ENCODE measurements at regions not wholly inside any gene's neighbourhood (a gene's known extent, or its start where the extent isn't known, plus 50 kb on each side); places are given as distances from the start of the nearest gene placed in this dataset.

DNA sequence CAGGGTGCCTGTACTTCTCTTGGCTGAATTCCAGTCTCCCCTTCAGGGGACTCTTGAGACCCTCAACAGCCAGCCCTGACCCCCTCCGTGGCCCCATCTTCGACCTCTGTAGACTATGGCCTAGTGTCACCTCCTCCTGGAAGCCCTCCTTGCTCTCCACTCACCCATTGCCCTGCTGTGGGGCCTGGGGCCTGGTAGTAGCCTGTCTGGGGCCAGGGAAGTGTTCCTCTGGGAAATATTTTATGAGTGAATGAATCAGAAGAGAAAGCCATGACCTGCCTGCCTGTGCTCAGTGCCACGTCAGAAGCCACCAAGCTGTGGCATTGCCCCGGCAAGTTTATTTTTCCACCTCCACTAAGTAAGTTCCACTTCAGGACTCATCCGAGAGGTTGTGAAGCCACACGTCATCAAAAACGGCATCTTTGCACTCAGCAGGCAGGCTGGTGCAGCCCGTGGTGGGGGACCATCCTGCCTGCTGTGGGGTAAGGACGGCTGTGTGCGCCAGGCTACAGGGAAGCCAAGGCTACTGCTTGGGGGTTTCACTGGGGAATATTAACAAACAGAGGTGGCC lies 59.6 kb upstream of the PPARA start:
- TF ChIP-seq, protein P1, sequence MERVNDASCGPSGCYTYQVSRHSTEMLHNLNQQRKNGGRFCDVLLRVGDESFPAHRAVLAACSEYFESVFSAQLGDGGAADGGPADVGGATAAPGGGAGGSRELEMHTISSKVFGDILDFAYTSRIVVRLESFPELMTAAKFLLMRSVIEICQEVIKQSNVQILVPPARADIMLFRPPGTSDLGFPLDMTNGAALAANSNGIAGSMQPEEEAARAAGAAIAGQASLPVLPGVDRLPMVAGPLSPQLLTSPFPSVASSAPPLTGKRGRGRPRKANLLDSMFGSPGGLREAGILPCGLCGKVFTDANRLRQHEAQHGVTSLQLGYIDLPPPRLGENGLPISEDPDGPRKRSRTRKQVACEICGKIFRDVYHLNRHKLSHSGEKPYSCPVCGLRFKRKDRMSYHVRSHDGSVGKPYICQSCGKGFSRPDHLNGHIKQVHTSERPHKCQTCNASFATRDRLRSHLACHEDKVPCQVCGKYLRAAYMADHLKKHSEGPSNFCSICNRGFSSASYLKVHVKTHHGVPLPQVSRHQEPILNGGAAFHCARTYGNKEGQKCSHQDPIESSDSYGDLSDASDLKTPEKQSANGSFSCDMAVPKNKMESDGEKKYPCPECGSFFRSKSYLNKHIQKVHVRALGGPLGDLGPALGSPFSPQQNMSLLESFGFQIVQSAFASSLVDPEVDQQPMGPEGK (CRISPR knock-in tag; IDR thresholded peaks at IDR 0.05; ENCODE audit: borderline replicate concordance): no peak
- no peak for TF ChIP-seq ARNTL (CRISPR knock-in tag; IDR thresholded peaks at IDR 0.05; ENCODE audit: borderline replicate concordance, low read depth)
- no peak for TF ChIP-seq CREB5 (CRISPR knock-in tag; IDR thresholded peaks at IDR 0.05; ENCODE audit: low read depth)
- TF ChIP-seq TCF4 (CRISPR knock-in tag; IDR thresholded peaks at IDR 0.05; ENCODE audit: borderline replicate concordance): no peak
